Mammary epithelial cell (primary cell): ENCODE measurements at regions not wholly inside any gene's neighbourhood (a gene's known extent, or its start where the extent isn't known, plus 50 kb on each side); places are given as distances from the start of the nearest gene placed in this dataset.

Experiments
- CTCF ChIP-seq, 2 donors: IDR thresholded peaks in 1 of 2; conservative IDR thresholded peaks in 1 of 2; 2 replicates each; pipeline ENCODE4 v1.5.1; 2011 to 2012; ENCODE audit warnings: inconsistent platforms in 2 of 2, low read length in 2 of 2, mild to moderate bottlenecking in 2 of 2, control low read depth in 1 of 2, low read depth in 1 of 2; ENCODE audit not compliant: insufficient read depth in 1 of 2; ENCODE audit errors: extremely low read depth in 1 of 2
- EZH2 ChIP-seq: IDR thresholded peaks from 2 replicates; pipeline ENCODE4 v1.6.1; 2012; ENCODE audit warnings: low read length, inconsistent platforms, borderline replicate concordance

DNA sequence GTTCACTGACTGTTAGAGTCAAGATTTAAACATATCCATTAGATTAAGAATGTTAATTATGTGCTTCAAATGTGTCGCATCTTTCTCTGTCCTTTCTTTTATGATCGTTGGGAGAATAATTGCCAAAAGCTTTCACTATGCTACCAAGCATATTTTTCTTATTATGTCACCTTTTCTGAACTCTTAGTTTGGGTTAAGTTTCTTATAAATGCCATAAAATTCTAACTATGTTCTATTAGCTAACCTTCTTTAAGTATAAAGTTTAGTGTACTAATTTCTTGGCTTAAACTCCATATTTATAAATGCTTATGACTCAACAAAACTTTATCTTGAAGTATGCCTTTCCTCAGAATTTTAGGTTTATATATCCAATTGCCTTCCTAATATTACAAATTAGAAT lies 1759.4 kb downstream of the PCDH9 start:
- TF ChIP-seq EZH2 (no peak), CTCF (conservative IDR thresholded peaks at IDR 0.05 in 1 of 2, IDR thresholded peaks at IDR 0.05 in 1 of 2; ENCODE audit: extremely low read depth in 1 of 2, insufficient read depth in 1 of 2, low read depth in 1 of 2, low read length in 2 of 2) (no peak)
